Ovary (tissue), 7 donors: ENCODE measurements at regions not wholly inside any gene's neighbourhood (a gene's known extent, or its start where the extent isn't known, plus 50 kb on each side); places are given as distances from the start of the nearest gene placed in this dataset.

Experiments used
- DNase-seq, 5 donors: peaks; one replicate each; pipeline ENCODE4 v3.0.0-alpha.2; 2019 to 2020
- H3K27ac ChIP-seq, 2 donors: fragments of 200-600 bp; one replicate each; pipeline versions ENCODE4 v1.5.1 to v1.8.0; 2019 to 2022
- H3K27me3 ChIP-seq: fragments of 200-600 bp; one replicate; pipeline ENCODE4 v1.8.0; 2022
- H3K36me3 ChIP-seq: fragments of 200-600 bp; sonication (generic); one replicate; pipeline ENCODE4 v1.5.1; 2019
- H3K4me1 ChIP-seq: one replicate; pipeline ENCODE4 v1.8.1; 2013; ENCODE audit warnings: mild to moderate bottlenecking, moderate library complexity; ENCODE audit not compliant: insufficient read depth
- H3K4me3 ChIP-seq: fragments of 200-600 bp; sonication (generic); one replicate; pipeline ENCODE4 v1.5.1; 2017
- H3K9me3 ChIP-seq, 2 donors: fragments of 200-600 bp in 1 of 2; sonication (generic) in 1 of 2; one replicate each; pipeline versions ENCODE4 v1.5.1 to v1.8.1; 2013 to 2019; ENCODE audit warnings: mild to moderate bottlenecking in 1 of 2, moderate library complexity in 1 of 2
- EP300 ChIP-seq: sonication (generic); formaldehyde crosslinking; IDR thresholded peaks from one replicate; pipeline ENCODE4 v1.6.1; 2017; ENCODE audit warnings: antibody characterized with exemption
- POLR2A ChIP-seq: fragments of 450-650 bp; IDR thresholded peaks from one replicate; pipeline ENCODE4 v1.6.1; 2017; ENCODE audit warnings: antibody characterized with exemption, mild to moderate bottlenecking, moderate library complexity
- WGBS, 3 donors: extraction: QIAGEN DNeasy Blood & Tissue Kit in 1 of 3; methylation state at CpG; one replicate each; pipeline versions ENCODE4 v1.1.5 to v1.1.7; 2013 to 2017; 5-methylcytosine and 5-hydroxymethylcytosine counted together
- intact Hi-C, 4 donors: fragments of 100-400 bp; cut with DNase I; formaldehyde crosslinking; loops; one replicate each; pipeline versions ENCODE4 v1.11.0 to v1.15.1; 2022 to 2023
- TF ChIP-seq, protein P1 (sequence below), 3 donors: fragments of 450-650 bp in 2 of 3; fragments of 200-600 bp in 1 of 3; IDR thresholded peaks; one replicate each; pipeline versions ENCODE4 v1.5.1 to v1.8.0; 2016 to 2022; ENCODE audit warnings: antibody characterized with exemption in 3 of 3, mild to moderate bottlenecking in 1 of 3
- donor health status: DM: no; HTN: no; CAD: no; lungs with moderate emphysema.
- donor health status: DM: no; HTN: no; CAD: no.
- donor health status: Bipolar disorder and iron deficiency.
- donor health status: DM: no; HTN: no; CAD: no.
- donor health status: DM: yes; HTN: yes; CAD: no.

DNA sequence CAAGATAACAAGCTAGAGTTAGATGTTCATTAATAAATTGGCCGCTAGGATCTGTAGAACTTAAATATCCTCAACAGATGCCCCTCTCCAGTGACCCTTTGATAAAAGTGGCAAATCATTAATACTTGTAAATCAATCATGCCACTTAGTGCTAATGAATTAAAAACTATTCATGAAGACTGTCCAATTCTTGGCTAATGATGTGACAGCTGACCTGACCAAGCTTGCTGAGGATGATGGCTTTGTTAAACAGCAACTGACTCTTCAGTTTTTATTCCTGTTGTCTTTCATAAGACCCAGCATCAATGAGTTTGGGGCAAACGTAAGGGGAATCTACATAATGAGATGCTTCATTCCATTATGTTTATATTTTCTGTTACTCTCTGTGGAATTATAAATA lies 396.8 kb upstream of the NMUR2 start:
- intact Hi-C loops = no loop called here
- H3K27ac ChIP-seq = no peak overlapping the region
- no peaks in the 10 kb centered on the region for H3K27me3 ChIP-seq
- H3K4me1 ChIP-seq = no peaks in the 10 kb centered on the region
- no peak for DNase-seq
- H3K36me3 ChIP-seq = no peaks in the 10 kb centered on the region
- WGBS, 3 donors = 18 to 29% (median 23%) methylated on average over 2 of the region's 2 CpGs
- H3K4me3 ChIP-seq = no peak overlapping the region
- TF ChIP-seq, protein P1, sequence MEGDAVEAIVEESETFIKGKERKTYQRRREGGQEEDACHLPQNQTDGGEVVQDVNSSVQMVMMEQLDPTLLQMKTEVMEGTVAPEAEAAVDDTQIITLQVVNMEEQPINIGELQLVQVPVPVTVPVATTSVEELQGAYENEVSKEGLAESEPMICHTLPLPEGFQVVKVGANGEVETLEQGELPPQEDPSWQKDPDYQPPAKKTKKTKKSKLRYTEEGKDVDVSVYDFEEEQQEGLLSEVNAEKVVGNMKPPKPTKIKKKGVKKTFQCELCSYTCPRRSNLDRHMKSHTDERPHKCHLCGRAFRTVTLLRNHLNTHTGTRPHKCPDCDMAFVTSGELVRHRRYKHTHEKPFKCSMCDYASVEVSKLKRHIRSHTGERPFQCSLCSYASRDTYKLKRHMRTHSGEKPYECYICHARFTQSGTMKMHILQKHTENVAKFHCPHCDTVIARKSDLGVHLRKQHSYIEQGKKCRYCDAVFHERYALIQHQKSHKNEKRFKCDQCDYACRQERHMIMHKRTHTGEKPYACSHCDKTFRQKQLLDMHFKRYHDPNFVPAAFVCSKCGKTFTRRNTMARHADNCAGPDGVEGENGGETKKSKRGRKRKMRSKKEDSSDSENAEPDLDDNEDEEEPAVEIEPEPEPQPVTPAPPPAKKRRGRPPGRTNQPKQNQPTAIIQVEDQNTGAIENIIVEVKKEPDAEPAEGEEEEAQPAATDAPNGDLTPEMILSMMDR (IDR thresholded peaks at IDR 0.05) = no peak
- no peak for TF ChIP-seq POLR2A
- no peak for TF ChIP-seq EP300
- H3K9me3 ChIP-seq = no peaks in the 10 kb centered on the region

DNA sequence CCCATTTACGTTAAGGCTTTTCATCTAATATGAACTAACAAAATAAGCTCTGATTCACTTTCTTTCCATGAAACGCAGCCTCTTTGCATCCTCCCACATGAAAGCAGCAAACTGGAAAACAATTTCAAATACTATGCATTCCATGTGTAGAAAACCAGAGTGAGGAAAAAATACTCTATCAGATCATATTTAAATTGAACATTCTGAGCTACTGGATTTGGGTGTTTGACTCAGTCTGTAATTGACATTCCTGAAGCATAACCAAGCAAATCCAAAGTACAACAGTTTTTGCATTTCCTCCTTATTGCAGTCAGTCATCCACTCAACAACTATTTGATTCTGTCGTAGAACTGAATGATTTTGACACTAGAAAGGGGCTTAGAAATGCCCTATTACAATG lies 399.1 kb upstream of the NMUR2 start:
- no peak for DNase-seq
- 55 to 75% (median 55%) methylated on average over 3 of the region's 3 CpGs for WGBS, 3 donors
- H3K4me3 ChIP-seq = no peak overlapping the region
- intact Hi-C loops = no loop called here
- TF ChIP-seq, protein P1 (IDR thresholded peaks at IDR 0.05) = no peak
- TF ChIP-seq EP300 (no peak), POLR2A (no peak)
- no peaks in the 10 kb centered on the region for H3K36me3 ChIP-seq
- no peak overlapping the region for H3K27ac ChIP-seq
- H3K9me3 ChIP-seq = no peaks in the 10 kb centered on the region
- no peaks in the 10 kb centered on the region for H3K27me3 ChIP-seq
- H3K4me1 ChIP-seq = no peaks in the 10 kb centered on the region

DNA sequence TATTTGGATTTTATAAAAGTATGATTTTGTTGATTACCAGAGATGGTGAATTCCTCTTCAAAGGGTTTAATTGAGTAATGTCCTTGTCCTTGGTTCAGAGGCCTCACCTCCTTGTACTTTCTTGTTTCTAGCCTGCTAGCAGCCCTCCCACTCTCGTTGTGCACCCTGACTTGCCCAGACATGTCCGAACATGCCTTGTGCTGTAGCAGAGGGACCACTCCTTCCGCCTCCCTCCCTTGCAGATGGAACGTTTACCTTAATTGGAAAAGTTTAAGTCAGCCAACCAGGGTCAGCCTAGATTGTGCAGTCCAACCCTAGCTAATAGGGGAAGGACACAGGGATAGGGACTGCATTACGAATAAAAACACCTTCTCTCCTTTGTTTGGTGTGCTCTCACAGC lies 406.9 kb upstream of the NMUR2 start:
- Histone ChIP-seq H3K27ac (no peak overlapping the region), H3K9me3 (no peaks in the 10 kb centered on the region), H3K36me3 (no peaks in the 10 kb centered on the region), H3K27me3 (no peaks in the 10 kb centered on the region), H3K4me3 (no peak overlapping the region), H3K4me1 (no peaks in the 10 kb centered on the region)
- no peak for DNase-seq
- no peak for TF ChIP-seq EP300
- intact Hi-C loops = no loop called here
- WGBS, 3 donors = 62 to 85% (median 75%) methylated on average over 5 of the region's 5 CpGs

DNA sequence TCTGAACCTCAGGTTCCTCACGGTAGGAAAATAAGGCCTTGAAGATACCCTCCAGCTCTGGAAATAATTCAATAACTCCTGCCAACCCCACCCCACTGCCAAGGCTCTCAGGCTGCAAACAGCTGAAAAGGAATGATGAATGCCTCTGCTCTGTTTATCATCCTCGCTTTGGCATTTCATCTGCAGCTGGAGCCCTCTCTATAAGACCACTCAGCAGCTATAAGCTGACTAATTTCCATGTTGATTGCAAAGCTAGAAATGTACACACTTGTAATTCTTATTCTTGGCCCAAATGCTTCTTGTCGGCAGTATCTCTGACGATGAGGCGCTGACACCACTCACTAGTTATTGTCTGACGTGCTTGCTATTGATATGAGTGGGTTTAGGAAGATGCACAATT lies 408.4 kb upstream of the NMUR2 start:
- H3K36me3 ChIP-seq = no peaks in the 10 kb centered on the region
- intact Hi-C loops = no loop called here
- no peaks in the 10 kb centered on the region for H3K27me3 ChIP-seq
- no peak overlapping the region for H3K4me3 ChIP-seq
- 18 to 34% (median 26%) methylated on average over 6 of the region's 6 CpGs for WGBS, 3 donors
- TF ChIP-seq, protein P1 (IDR thresholded peaks at IDR 0.05) = no peak
- TF ChIP-seq POLR2A = no peak
- TF ChIP-seq EP300 = no peak
- H3K9me3 ChIP-seq = no peaks in the 10 kb centered on the region
- no peak for DNase-seq
- H3K4me1 ChIP-seq = no peaks in the 10 kb centered on the region
- H3K27ac ChIP-seq = no peak overlapping the region

DNA sequence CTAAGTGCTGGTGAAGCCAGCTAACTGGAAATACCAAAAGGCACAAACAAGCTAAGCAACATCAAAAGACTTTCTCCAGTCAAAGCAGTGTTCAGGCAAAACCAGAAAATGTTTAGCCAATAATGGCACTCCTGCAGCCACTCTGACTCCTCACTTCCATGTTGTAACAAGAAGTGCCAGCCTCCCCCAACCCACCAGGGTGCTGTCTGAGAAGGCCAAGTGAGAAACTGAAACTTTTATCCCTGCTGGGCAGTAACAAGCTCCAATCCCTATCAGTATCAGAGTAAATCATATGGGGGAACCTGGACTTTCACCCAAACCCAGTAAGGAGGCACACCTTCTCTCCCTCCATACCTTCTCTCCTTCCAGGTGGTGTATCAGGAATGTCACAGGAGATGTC lies 414.8 kb upstream of the NMUR2 start:
- intact Hi-C loops = no loop called here
- no peak overlapping the region for H3K4me3 ChIP-seq
- no peaks in the 10 kb centered on the region for H3K4me1 ChIP-seq
- no peaks in the 10 kb centered on the region for H3K36me3 ChIP-seq
- TF ChIP-seq, protein P1 (IDR thresholded peaks at IDR 0.05) = no peak
- no peak for TF ChIP-seq POLR2A
- TF ChIP-seq EP300 = no peak
- no peak overlapping the region for H3K27ac ChIP-seq
- no peaks in the 10 kb centered on the region for H3K9me3 ChIP-seq
- no peaks in the 10 kb centered on the region for H3K27me3 ChIP-seq
- no peak for DNase-seq
